SK-N-SH (cell line): ENCODE measurements at regions not wholly inside any gene's neighbourhood (a gene's known extent, or its start where the extent isn't known, plus 50 kb on each side); places are given as distances from the start of the nearest gene placed in this dataset.

Source experiments
- CTCF ChIA-PET: fragments of 300-600, 350-600 bp; formaldehyde crosslinking; extraction: SDS; loops from one replicate; lab custom pipeline; 2021; lab: Yijun Ruan, JAX
- POLR2A ChIA-PET: fragments of 350-600 bp; sonication (Branson Sonifier 250); formaldehyde crosslinking; extraction: SDS; loops from one replicate; lab custom pipeline; 2020; ENCODE audit warnings: antibody characterized with exemption, inconsistent platforms; lab: Yijun Ruan, JAX
- DNase-seq: peaks from one replicate; pipeline ENCODE4 v3.0.0; 2012
- H2AFZ ChIP-seq: fragments of 200-600 bp; sonication (generic); 2 replicates; pipeline ENCODE4 v1.8.1; 2016; ENCODE audit warnings: antibody characterized with exemption, mild to moderate bottlenecking, low read depth
- H3F3A ChIP-seq: fragments of 200-600 bp; sonication (generic); replicated peaks from 2 replicates; pipeline ENCODE3; 2016; ENCODE audit warnings: antibody characterized with exemption, mild to moderate bottlenecking; ENCODE audit not compliant: insufficient read depth
- H3K27ac ChIP-seq, 2 experiments: fragments of 200-500 bp in 1 of 2; fragments of 200-600 bp in 1 of 2; sonication (Bioruptor generic) in 1 of 2; sonication (generic), shearing (Covaris generic) in 1 of 2; 2 replicates each; pipeline versions ENCODE4 v1.5.1 to v1.6.1; 2014 to 2016; ENCODE audit warnings: low read depth in 2 of 2, inconsistent platforms in 1 of 2, low read length in 1 of 2, mild to moderate bottlenecking in 1 of 2, mixed read lengths in 1 of 2
- H3K27me3 ChIP-seq: fragments of 200-600 bp; sonication (generic), shearing (Covaris generic); 2 replicates; pipeline ENCODE4 v1.6.1; 2016; ENCODE audit warnings: mixed run types; ENCODE audit not compliant: insufficient read depth
- H3K36me3 ChIP-seq, 2 experiments: fragments of 200-500 bp in 1 of 2; fragments of 200-600 bp in 1 of 2; sonication (Bioruptor generic) in 1 of 2; sonication (generic) in 1 of 2; replicated peaks in 1 of 2; 2 replicates each; pipeline versions ENCODE3 to v1.5.1; 2014 to 2016; ENCODE audit warnings: low read length in 1 of 2, mild to moderate bottlenecking in 1 of 2; ENCODE audit not compliant: insufficient read depth in 2 of 2, control insufficient read depth in 1 of 2
- H3K4me1 ChIP-seq, 2 experiments: fragments of 200-500 bp in 1 of 2; fragments of 200-600 bp in 1 of 2; sonication (Bioruptor generic) in 1 of 2; sonication (generic), shearing (Covaris generic) in 1 of 2; 2 replicates each; pipeline versions ENCODE4 v1.5.1 to v1.6.1; 2014 to 2016; ENCODE audit warnings: low read depth in 1 of 2, low read length in 1 of 2, mixed run types in 1 of 2; ENCODE audit not compliant: insufficient read depth in 2 of 2, control insufficient read depth in 1 of 2
- H3K4me2 ChIP-seq: fragments of 200-600 bp; sonication (generic), shearing (Covaris generic); 2 replicates; pipeline ENCODE4 v1.6.1; 2017; ENCODE audit warnings: mixed run types
- H3K4me3 ChIP-seq, 2 experiments: fragments of 200-500 bp in 1 of 2; fragments of 200-600 bp in 1 of 2; sonication (Bioruptor generic) in 1 of 2; sonication (generic), shearing (Covaris generic) in 1 of 2; 2 replicates each; pipeline versions ENCODE4 v1.5.1 to v1.8.1; 2014 to 2016; ENCODE audit warnings: low read depth in 2 of 2, inconsistent platforms in 1 of 2, low read length in 1 of 2, mild to moderate bottlenecking in 1 of 2, mixed read lengths in 1 of 2, moderate library complexity in 1 of 2
- H3K79me2 ChIP-seq: fragments of 200-600 bp; sonication (generic); 2 replicates; pipeline ENCODE4 v1.8.1; 2017; ENCODE audit warnings: mild to moderate bottlenecking; ENCODE audit not compliant: insufficient read depth
- H3K9ac ChIP-seq: fragments of 200-600 bp; sonication (generic); 2 replicates; pipeline ENCODE4 v1.6.1; 2017; ENCODE audit warnings: mixed run types
- H3K9me2 ChIP-seq: fragments of 200-600 bp; sonication (generic); 2 replicates; pipeline ENCODE4 v1.6.1; 2017; ENCODE audit warnings: mixed run types
- H3K9me3 ChIP-seq: fragments of 200-600 bp; sonication (generic); 2 replicates; pipeline ENCODE4 v1.6.1; 2017; ENCODE audit warnings: mixed run types, mild to moderate bottlenecking, moderate library complexity
- H4K20me1 ChIP-seq: fragments of 200-600 bp; sonication (generic); 2 replicates; pipeline ENCODE4 v1.6.1; 2017; ENCODE audit warnings: mild to moderate bottlenecking, mixed run types; ENCODE audit not compliant: insufficient read depth
- EP300 ChIP-seq, 2 experiments: IDR thresholded peaks; 2 replicates each; pipeline versions ENCODE4 v1.4.0 to v1.6.1; 2012; ENCODE audit warnings: borderline replicate concordance in 1 of 2, low read depth in 1 of 2, low read length in 1 of 2
- FOXJ3 ChIP-seq: sonication (generic); formaldehyde crosslinking; IDR thresholded peaks from 2 replicates; pipeline ENCODE4 v1.5.1; 2020; ENCODE audit warnings: mild to moderate bottlenecking, missing genetic modification reagents
- FOXM1 ChIP-seq: IDR thresholded peaks from 2 replicates; pipeline ENCODE4 v1.4.0; 2012; ENCODE audit warnings: low read depth, mild to moderate bottlenecking
- GABPA ChIP-seq: IDR thresholded peaks from 2 replicates; pipeline ENCODE4 v1.4.0; 2012; ENCODE audit warnings: low read depth, mild to moderate bottlenecking
- JUND ChIP-seq: IDR thresholded peaks from 2 replicates; pipeline ENCODE4 v1.4.0; 2012
- MAX ChIP-seq: IDR thresholded peaks from 2 replicates; pipeline ENCODE4 v1.4.0; 2012; ENCODE audit warnings: low read depth
- PBX3 ChIP-seq: IDR thresholded peaks from 2 replicates; pipeline ENCODE4; 2012
- RXRA ChIP-seq: IDR thresholded peaks from 2 replicates; pipeline ENCODE4 v1.4.0; 2012; ENCODE audit warnings: low read depth, mild to moderate bottlenecking, borderline replicate concordance
- SIN3A ChIP-seq: IDR thresholded peaks from 2 replicates; pipeline ENCODE4 v1.6.1; 2012; ENCODE audit warnings: low read depth, mild to moderate bottlenecking, low read length, moderate library complexity, borderline replicate concordance
- SMC3 ChIP-seq: IDR thresholded peaks from 2 replicates; pipeline ENCODE4 v1.6.1; 2012; ENCODE audit warnings: low read depth, low read length, improper control_type of control experiment
- TAF1 ChIP-seq: IDR thresholded peaks from 2 replicates; pipeline ENCODE4 v1.6.1; 2012; ENCODE audit warnings: low read depth, mild to moderate bottlenecking, low read length, moderate library complexity, borderline replicate concordance
- USF2 ChIP-seq: fragments of 150-350 bp; IDR thresholded peaks from 2 replicates; pipeline ENCODE4 v1.6.1; 2017; ENCODE audit warnings: antibody characterized with exemption, low read length, low read depth, borderline replicate concordance
- YY1 ChIP-seq: IDR thresholded peaks from 2 replicates; pipeline ENCODE4 v1.4.0; 2012; ENCODE audit warnings: low read depth, mild to moderate bottlenecking
- WGBS: methylation state at CpG from one replicate; pipeline ENCODE4 v1.1.6; 2017; ENCODE audit warnings: low lambda C conversion rate; 5-methylcytosine and 5-hydroxymethylcytosine counted together
- TF ChIP-seq, protein P1 (sequence below): IDR thresholded peaks from 2 replicates; pipeline ENCODE4 v1.4.0; 2012; ENCODE audit warnings: low read depth, borderline replicate concordance
- TF ChIP-seq, protein P2 (sequence below): IDR thresholded peaks from 2 replicates; pipeline ENCODE4 v1.4.0; 2012; ENCODE audit warnings: low read depth, borderline replicate concordance

DNA sequence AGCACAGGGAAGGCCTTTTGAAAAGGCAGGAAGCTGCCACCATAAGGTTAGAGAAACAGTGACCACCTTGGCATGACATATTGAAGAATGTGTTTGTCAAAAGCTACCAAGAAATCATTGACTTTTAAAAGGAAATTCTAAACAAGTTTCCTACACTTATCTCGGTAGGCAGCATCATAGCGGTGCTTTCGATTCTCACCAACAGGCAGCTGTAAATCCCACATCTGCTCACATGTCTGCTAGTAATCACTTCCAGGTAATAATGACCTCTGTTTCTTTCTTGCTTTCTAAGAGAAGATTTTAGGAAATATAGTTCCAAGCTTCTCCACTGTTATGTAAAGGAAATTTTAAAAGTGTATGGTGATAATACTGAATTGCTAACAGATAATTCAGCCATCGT is 821.1 kb upstream of the FOXG1 start:
- POLR2A ChIA-PET = no interaction called here
- Histone ChIP-seq H3K9me2 (no peaks in the 10 kb centered on the region), H3K27me3 (no peaks in the 10 kb centered on the region), H3K79me2 (no peaks in the 10 kb centered on the region), H3K9ac (no peak overlapping the region)
- CTCF ChIA-PET = interaction anchor here (0.9 kb wide), 1 partner anchor 12 kb away, joined by 3 read pairs; no protein-coding TSS in a partner anchor
- TF ChIP-seq PBX3 (no peak), FOXJ3 (CRISPR knock-in tag) (no peak), TAF1 (no peak), YY1 (no peak), USF2 (no peak), MAX (no peak), FOXM1 (no peak), SIN3A (no peak), EP300 (IDR thresholded peaks at IDR 0.05; ENCODE audit: borderline replicate concordance in 1 of 2, low read depth in 1 of 2, low read length in 1 of 2) (no peak)
- TF ChIP-seq, protein P1, sequence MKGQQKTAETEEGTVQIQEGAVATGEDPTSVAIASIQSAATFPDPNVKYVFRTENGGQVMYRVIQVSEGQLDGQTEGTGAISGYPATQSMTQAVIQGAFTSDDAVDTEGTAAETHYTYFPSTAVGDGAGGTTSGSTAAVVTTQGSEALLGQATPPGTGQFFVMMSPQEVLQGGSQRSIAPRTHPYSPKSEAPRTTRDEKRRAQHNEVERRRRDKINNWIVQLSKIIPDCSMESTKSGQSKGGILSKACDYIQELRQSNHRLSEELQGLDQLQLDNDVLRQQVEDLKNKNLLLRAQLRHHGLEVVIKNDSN = no peak
- TF ChIP-seq, all 33 proteins: peak for 0
- no peaks in the 10 kb centered on the region for H3K9me3 ChIP-seq
- H3K27ac ChIP-seq = no peak overlapping the region
- H3K4me2 ChIP-seq = no peak overlapping the region
- H3K36me3 ChIP-seq = no peaks in the 10 kb centered on the region
- H3F3A ChIP-seq = no peaks in the 10 kb centered on the region
- H4K20me1 ChIP-seq = no peaks in the 10 kb centered on the region
- no peak overlapping the region for H3K4me3 ChIP-seq
- H3K4me1 ChIP-seq = no peaks in the 10 kb centered on the region
- WGBS = 25% methylated on average over 4 of the region's 4 CpGs
- H2AFZ ChIP-seq = no peak overlapping the region
- DNase-seq = no peak

DNA sequence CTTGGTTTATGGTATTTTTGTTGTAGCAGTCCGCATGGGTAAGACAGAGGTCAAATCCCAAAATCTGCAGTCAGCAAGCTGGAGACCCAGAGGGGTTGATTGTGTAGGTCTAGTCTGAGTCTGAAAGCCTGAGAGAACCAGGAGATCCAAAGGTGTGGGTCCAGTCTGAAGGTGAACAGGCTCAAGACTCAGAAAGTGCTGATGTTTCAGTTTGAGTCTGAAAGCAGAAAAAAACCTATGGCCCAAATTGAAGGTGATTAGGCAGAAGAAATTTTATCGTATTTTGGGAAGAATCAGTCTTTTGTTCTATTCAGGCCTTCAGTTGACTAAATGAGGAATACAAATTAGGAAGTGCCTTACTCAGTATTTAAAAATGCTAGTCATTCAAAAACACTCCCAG is 807.8 kb upstream of the FOXG1 start:
- Histone ChIP-seq H3K36me3 (no peaks in the 10 kb centered on the region), H3K4me2 (no peak overlapping the region), H3K27me3 (no peaks in the 10 kb centered on the region), H3K9ac (no peak overlapping the region), H3K27ac (no peak overlapping the region), H3K4me3 (no peak overlapping the region), H3K9me3 (no peaks in the 10 kb centered on the region), H4K20me1 (no peaks in the 10 kb centered on the region), H3K4me1 (no peaks in the 10 kb centered on the region), H3K9me2 (no peaks in the 10 kb centered on the region), H3F3A (no peaks in the 10 kb centered on the region), H3K79me2 (no peaks in the 10 kb centered on the region), H2AFZ (no peak overlapping the region)
- WGBS = 6% methylated on average over 2 of the region's 2 CpGs
- no peak for DNase-seq
- ChIA-PET POLR2A (no interaction called here), CTCF (no interaction called here)
- TF ChIP-seq JUND (no peak), FOXJ3 (CRISPR knock-in tag) (no peak), RXRA (no peak), GABPA (no peak), SIN3A (no peak), SMC3 (no peak), PBX3 (no peak)
- TF ChIP-seq, protein P2, sequence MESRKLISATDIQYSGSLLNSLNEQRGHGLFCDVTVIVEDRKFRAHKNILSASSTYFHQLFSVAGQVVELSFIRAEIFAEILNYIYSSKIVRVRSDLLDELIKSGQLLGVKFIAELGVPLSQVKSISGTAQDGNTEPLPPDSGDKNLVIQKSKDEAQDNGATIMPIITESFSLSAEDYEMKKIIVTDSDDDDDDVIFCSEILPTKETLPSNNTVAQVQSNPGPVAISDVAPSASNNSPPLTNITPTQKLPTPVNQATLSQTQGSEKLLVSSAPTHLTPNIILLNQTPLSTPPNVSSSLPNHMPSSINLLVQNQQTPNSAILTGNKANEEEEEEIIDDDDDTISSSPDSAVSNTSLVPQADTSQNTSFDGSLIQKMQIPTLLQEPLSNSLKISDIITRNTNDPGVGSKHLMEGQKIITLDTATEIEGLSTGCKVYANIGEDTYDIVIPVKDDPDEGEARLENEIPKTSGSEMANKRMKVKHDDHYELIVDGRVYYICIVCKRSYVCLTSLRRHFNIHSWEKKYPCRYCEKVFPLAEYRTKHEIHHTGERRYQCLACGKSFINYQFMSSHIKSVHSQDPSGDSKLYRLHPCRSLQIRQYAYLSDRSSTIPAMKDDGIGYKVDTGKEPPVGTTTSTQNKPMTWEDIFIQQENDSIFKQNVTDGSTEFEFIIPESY = no peak
- TF ChIP-seq, protein P1 = no peak
